22Rv1 (cell line): ENCODE measurements at regions not wholly inside any gene's neighbourhood (a gene's known extent, or its start where the extent isn't known, plus 50 kb on each side); places are given as distances from the start of the nearest gene placed in this dataset.

ENCODE experiments used
- H3K27ac ChIP-seq: fragments of 450-650 bp; 2 replicates; pipeline ENCODE4 v1.5.1; 2017
- CTCF ChIP-seq: fragments of 450-650 bp; IDR thresholded peaks from 2 replicates; pipeline ENCODE4 v1.5.1; 2017; ENCODE audit warnings: mild to moderate bottlenecking
- ZFX ChIP-seq: fragments of 450-650 bp; IDR thresholded peaks from 2 replicates; pipeline ENCODE4 v1.6.1; 2017; ENCODE audit warnings: antibody characterized with exemption, borderline replicate concordance

- TF ChIP-seq ZFX, result no peak
- TF ChIP-seq CTCF, result no peak
- H3K27ac ChIP-seq, result no peak overlapping the region
These were observed 1317.7 kb downstream of the MRPL39 start for GRCh38 chr21:24289539-24289938.

- TF ChIP-seq CTCF (no peak), ZFX (no peak)
- no peak overlapping the region for H3K27ac ChIP-seq
These were observed 1326.7 kb downstream of the MRPL39 start for GRCh38 chr21:24280596-24280995.

GRCh38 chr21:24278711-24279110, 1328.6 kb downstream of the MRPL39 start:
- no peak overlapping the region for H3K27ac ChIP-seq
- TF ChIP-seq ZFX, result no peak
- no peak for TF ChIP-seq CTCF

GRCh38 chr21:24276204-24276603, 1331.1 kb downstream of the MRPL39 start:
- H3K27ac ChIP-seq, result no peak overlapping the region

GRCh38 chr21:24275616-24276015, 1331.7 kb downstream of the MRPL39 start:
- H3K27ac ChIP-seq, result no peak overlapping the region
- TF ChIP-seq CTCF (no peak), ZFX (no peak)

More at GRCh38 chr21:24276204-24276603, 1331.1 kb downstream of the MRPL39 start:
- TF ChIP-seq CTCF, result no peak
- TF ChIP-seq ZFX, result no peak

GRCh38 chr21:24272521-24272938, 1334.8 kb downstream of the MRPL39 start:
- no peak overlapping the region for H3K27ac ChIP-seq
- no peak for TF ChIP-seq ZFX
- TF ChIP-seq CTCF, result no peak

GRCh38 chr21:24265987-24266386, 1341.3 kb downstream of the MRPL39 start:
- no peak overlapping the region for H3K27ac ChIP-seq
- TF ChIP-seq ZFX, result no peak
- TF ChIP-seq CTCF, result no peak
